Endothelial cell of umbilical vein (primary cell): ENCODE measurements at regions not wholly inside any gene's neighbourhood (a gene's known extent, or its start where the extent isn't known, plus 50 kb on each side); places are given as distances from the start of the nearest gene placed in this dataset.

Source experiments
- BruUV-seq: library from RNA; stranded (reverse); fragments of 400-500 nt; replicated peaks from 2 replicates; lab custom pipeline; 2021; lab: Mats Ljungman, UMichigan
- CTCF ChIA-PET: fragments of 300-600, 350-600 bp; sonication (Branson Sonifier 250); formaldehyde crosslinking; loops from one replicate; lab custom pipeline; 2021; ENCODE audit warnings: antibody characterized with exemption, inconsistent platforms; lab: Charles Lee
- POLR2A ChIA-PET: fragments of 300-600, 350-600 bp; sonication (Branson Sonifier 250); formaldehyde crosslinking; loops from one replicate; lab custom pipeline; 2021; ENCODE audit warnings: antibody characterized with exemption, inconsistent platforms; lab: Charles Lee
- DNase-seq: peaks from one replicate; pipeline ENCODE4 v3.0.0-alpha.2; 2011; ENCODE audit warnings: low read depth, low spot score
- FAIRE-seq: peaks from 2 replicates; lab custom pipeline; 2011; peaks lifted over from hg19 to GRCh38; lab: Jason Lieb, UNC
- H2AFZ ChIP-seq: 2 replicates; pipeline ENCODE4 v1.6.0; 2012; ENCODE audit warnings: low read depth, low read length, control low read depth, inconsistent platforms
- H3K27ac ChIP-seq: 2 replicates; pipeline ENCODE4 v1.5.1; 2011; ENCODE audit warnings: low read depth, mild to moderate bottlenecking, control low read depth, low read length, moderate library complexity; ENCODE audit not compliant: insufficient read depth
- H3K27me3 ChIP-seq, 2 experiments: 2 replicates each; pipeline versions ENCODE4 v1.6.0 to v1.6.1; 2011; ENCODE audit warnings: low read length in 2 of 2, mixed read lengths in 1 of 2; ENCODE audit not compliant: control insufficient read depth in 2 of 2, insufficient read depth in 2 of 2
- H3K36me3 ChIP-seq, 2 experiments: 2 replicates in 1 of 2; 3 replicates in 1 of 2; pipeline ENCODE4 v1.5.1; 2011; ENCODE audit warnings: low read length in 2 of 2, mild to moderate bottlenecking in 1 of 2, moderate library complexity in 1 of 2; ENCODE audit not compliant: control insufficient read depth in 2 of 2, insufficient read depth in 2 of 2; ENCODE audit errors: extremely low read depth in 1 of 2
- H3K4me1 ChIP-seq: 3 replicates; pipeline ENCODE4 v1.5.1; 2011; ENCODE audit warnings: mild to moderate bottlenecking, low read length; ENCODE audit not compliant: control insufficient read depth, insufficient read depth; ENCODE audit errors: extremely low read depth
- H3K4me2 ChIP-seq: 2 replicates; pipeline ENCODE4 v1.6.1; 2011; ENCODE audit warnings: low read length, control low read depth, mixed read lengths; ENCODE audit not compliant: insufficient read depth
- H3K4me3 ChIP-seq, 3 experiments: fragments of 200-600 bp in 1 of 3; sonication (generic), shearing (Covaris generic) in 1 of 3; replicated peaks in 1 of 3; 2 replicates each; pipeline ENCODE4 v1.5.1; 2011 to 2016; ENCODE audit warnings: control low read depth in 3 of 3, low read length in 3 of 3, mild to moderate bottlenecking in 2 of 3, inconsistent platforms in 1 of 3, low read depth in 1 of 3, moderate library complexity in 1 of 3; ENCODE audit not compliant: insufficient read depth in 1 of 3
- H3K79me2 ChIP-seq: 2 replicates; pipeline ENCODE4 v1.6.0; 2012; ENCODE audit warnings: low read length, inconsistent platforms; ENCODE audit not compliant: control insufficient read depth, insufficient read depth
- H3K9ac ChIP-seq: replicated peaks from 2 replicates; pipeline ENCODE3; 2011; ENCODE audit warnings: low read length, control low read depth; ENCODE audit not compliant: insufficient read depth; ENCODE audit errors: extremely low read depth
- H3K9me1 ChIP-seq: replicated peaks from 3 replicates; pipeline ENCODE4 v1.6.0; 2011; ENCODE audit warnings: mild to moderate bottlenecking, low read length; ENCODE audit not compliant: control insufficient read depth, insufficient read depth; ENCODE audit errors: extremely low read depth
- H3K9me3 ChIP-seq: replicated peaks from 2 replicates; pipeline ENCODE4 v1.5.1; 2012; ENCODE audit warnings: low read length, inconsistent platforms; ENCODE audit not compliant: control insufficient read depth, insufficient read depth
- H4K20me1 ChIP-seq: replicated peaks from 2 replicates; pipeline ENCODE3; 2011; ENCODE audit warnings: mild to moderate bottlenecking, low read length; ENCODE audit not compliant: control insufficient read depth, insufficient read depth; ENCODE audit errors: extremely low read depth
- EZH2 ChIP-seq: IDR thresholded peaks from 2 replicates; pipeline ENCODE4 v1.6.1; 2012; ENCODE audit warnings: borderline replicate concordance, low read depth, mild to moderate bottlenecking, moderate library complexity, low read length, inconsistent platforms; ENCODE audit not compliant: severe bottlenecking
- FOS ChIP-seq: IDR thresholded peaks from 2 replicates; pipeline ENCODE4 v1.6.1; 2011; ENCODE audit warnings: mild to moderate bottlenecking, low read length, moderate library complexity, borderline replicate concordance; ENCODE audit not compliant: insufficient read depth
- GATA2 ChIP-seq: IDR thresholded peaks from 2 replicates; pipeline ENCODE4 v1.7.0; 2011; ENCODE audit warnings: low read depth, mild to moderate bottlenecking, moderate library complexity, mixed read lengths, low read length; ENCODE audit not compliant: insufficient read length, insufficient read depth
- JUN ChIP-seq: IDR thresholded peaks from 2 replicates; pipeline ENCODE4 v1.6.1; 2011; ENCODE audit warnings: borderline replicate concordance, low read depth; ENCODE audit not compliant: insufficient read length, insufficient read depth
- MYC ChIP-seq: IDR thresholded peaks from one replicate; pipeline ENCODE4 v1.6.1; 2011; ENCODE audit warnings: mild to moderate bottlenecking, low read depth, low read length
- POLR2A ChIP-seq: IDR thresholded peaks from 2 replicates; pipeline ENCODE4 v1.6.1; 2012; ENCODE audit warnings: low read depth, mild to moderate bottlenecking, control low read depth, low read length
- POLR2AphosphoS5 ChIP-seq: IDR thresholded peaks from 2 replicates; pipeline ENCODE4 v1.6.1; 2012; ENCODE audit warnings: low read depth, mild to moderate bottlenecking, control low read depth, low read length, moderate library complexity; ENCODE audit not compliant: insufficient read depth
- dilution Hi-C: fragments of 300-500 bp; cut with MboI; formaldehyde crosslinking; loops from one replicate; pipeline ENCODE4 v1.15.0; 2019; ENCODE audit warnings: low sequenced_read_pairs; ENCODE audit not compliant: extremely low pct_ligation_motif_present
- intact Hi-C: fragments of 100-400 bp; cut with micrococcal nuclease; formaldehyde crosslinking; loops from one replicate; pipeline ENCODE4 v1.10.0; 2022
- TF ChIP-seq, protein P1 (sequence below), 2 donors: IDR thresholded peaks; 1 replicate in 1 of 2; 2 replicates in 1 of 2; pipeline ENCODE4 v1.5.1; 2011; ENCODE audit warnings: low read length in 2 of 2, mild to moderate bottlenecking in 2 of 2, moderate library complexity in 2 of 2, control low read depth in 1 of 2, inconsistent platforms in 1 of 2, low read depth in 1 of 2; ENCODE audit not compliant: insufficient read depth in 1 of 2; ENCODE audit errors: extremely low read depth in 1 of 2
- TF ChIP-seq, protein P2 (sequence below): IDR thresholded peaks from 2 replicates; pipeline ENCODE4 v1.6.1; 2011; ENCODE audit not compliant: insufficient read depth, insufficient read length

DNA sequence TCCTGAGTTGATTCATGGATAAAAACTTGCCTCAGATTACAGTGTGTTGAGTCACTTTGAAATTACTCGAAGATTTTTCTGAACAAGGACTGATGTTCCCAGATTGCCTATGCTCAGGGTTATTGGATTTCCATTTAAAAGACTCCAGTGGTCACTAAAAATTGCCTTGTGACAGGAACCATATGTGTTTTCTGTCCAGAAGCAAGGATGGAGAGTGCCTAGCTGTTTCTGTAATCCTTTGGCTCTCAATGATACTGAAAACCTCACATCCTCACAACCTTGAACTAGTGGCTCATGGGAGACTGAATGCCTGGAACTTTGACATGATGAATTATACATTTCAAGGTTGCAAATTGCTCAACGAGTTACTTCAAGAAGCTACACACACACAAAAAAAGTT lies 1271.8 kb downstream of the BRINP3 start:
- H3K4me2 ChIP-seq, result no peak overlapping the region
- no peaks in the 10 kb centered on the region for H3K36me3 ChIP-seq
- ChIA-PET POLR2A (no interaction called here), CTCF (interaction anchor here (1.0 to 1.6 kb wide), 3 partner anchors 15 to 24 kb away, joined by 3 to 4 read pairs (median 3); no protein-coding TSS in a partner anchor)
- no TSS peak for BruUV-seq
- no peak overlapping the region for H3K27ac ChIP-seq
- dilution Hi-C loops (no loop called here), intact Hi-C loops (no loop called here)
- H3K9me3 ChIP-seq, result no peaks in the 10 kb centered on the region
- TF ChIP-seq, protein P1, sequence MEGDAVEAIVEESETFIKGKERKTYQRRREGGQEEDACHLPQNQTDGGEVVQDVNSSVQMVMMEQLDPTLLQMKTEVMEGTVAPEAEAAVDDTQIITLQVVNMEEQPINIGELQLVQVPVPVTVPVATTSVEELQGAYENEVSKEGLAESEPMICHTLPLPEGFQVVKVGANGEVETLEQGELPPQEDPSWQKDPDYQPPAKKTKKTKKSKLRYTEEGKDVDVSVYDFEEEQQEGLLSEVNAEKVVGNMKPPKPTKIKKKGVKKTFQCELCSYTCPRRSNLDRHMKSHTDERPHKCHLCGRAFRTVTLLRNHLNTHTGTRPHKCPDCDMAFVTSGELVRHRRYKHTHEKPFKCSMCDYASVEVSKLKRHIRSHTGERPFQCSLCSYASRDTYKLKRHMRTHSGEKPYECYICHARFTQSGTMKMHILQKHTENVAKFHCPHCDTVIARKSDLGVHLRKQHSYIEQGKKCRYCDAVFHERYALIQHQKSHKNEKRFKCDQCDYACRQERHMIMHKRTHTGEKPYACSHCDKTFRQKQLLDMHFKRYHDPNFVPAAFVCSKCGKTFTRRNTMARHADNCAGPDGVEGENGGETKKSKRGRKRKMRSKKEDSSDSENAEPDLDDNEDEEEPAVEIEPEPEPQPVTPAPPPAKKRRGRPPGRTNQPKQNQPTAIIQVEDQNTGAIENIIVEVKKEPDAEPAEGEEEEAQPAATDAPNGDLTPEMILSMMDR (IDR thresholded peaks at IDR 0.05; ENCODE audit: extremely low read depth in 1 of 2, insufficient read depth in 1 of 2, low read depth in 1 of 2, low read length in 2 of 2), result no peak
- TF ChIP-seq, protein P2, sequence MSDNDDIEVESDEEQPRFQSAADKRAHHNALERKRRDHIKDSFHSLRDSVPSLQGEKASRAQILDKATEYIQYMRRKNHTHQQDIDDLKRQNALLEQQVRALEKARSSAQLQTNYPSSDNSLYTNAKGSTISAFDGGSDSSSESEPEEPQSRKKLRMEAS, result no peak
- TF ChIP-seq POLR2AphosphoS5, result no peak
- TF ChIP-seq FOS, result no peak
- no peak for TF ChIP-seq JUN
- no peak for TF ChIP-seq EZH2
- TF ChIP-seq MYC, result no peak
- TF ChIP-seq GATA2, result no peak
- TF ChIP-seq POLR2A, result no peak
- DNase-seq (no peak), FAIRE-seq (no peak)
- H3K79me2 ChIP-seq, result no peaks in the 10 kb centered on the region
- no peak overlapping the region for H2AFZ ChIP-seq
- H3K27me3 ChIP-seq, result no peaks in the 10 kb centered on the region
- no peaks in the 10 kb centered on the region for H3K4me1 ChIP-seq
- H3K4me3 ChIP-seq, result no peak overlapping the region
- no peaks in the 10 kb centered on the region for H4K20me1 ChIP-seq
- H3K9ac ChIP-seq, result no peak overlapping the region
- no peaks in the 10 kb centered on the region for H3K9me1 ChIP-seq
